HG03025 (cell line): ENCODE measurements at regions not wholly inside any gene's neighbourhood (a gene's known extent, or its start where the extent isn't known, plus 50 kb on each side); places are given as distances from the start of the nearest gene placed in this dataset.
"Not testable (repeated sequence)": the region's sequence is repeated elsewhere in the genome, so short reads cannot be mapped to it uniquely, and the experiment has no call there.

Source experiments
- ATAC-seq: cut with Tn5 transposase; IDR thresholded peaks from one replicate; pipeline ENCODE4 v1.9.1; 2021; ENCODE audit warnings: mild to moderate bottlenecking, moderate library complexity; ENCODE audit not compliant: unreplicated experiment, low FRiP score

DNA sequence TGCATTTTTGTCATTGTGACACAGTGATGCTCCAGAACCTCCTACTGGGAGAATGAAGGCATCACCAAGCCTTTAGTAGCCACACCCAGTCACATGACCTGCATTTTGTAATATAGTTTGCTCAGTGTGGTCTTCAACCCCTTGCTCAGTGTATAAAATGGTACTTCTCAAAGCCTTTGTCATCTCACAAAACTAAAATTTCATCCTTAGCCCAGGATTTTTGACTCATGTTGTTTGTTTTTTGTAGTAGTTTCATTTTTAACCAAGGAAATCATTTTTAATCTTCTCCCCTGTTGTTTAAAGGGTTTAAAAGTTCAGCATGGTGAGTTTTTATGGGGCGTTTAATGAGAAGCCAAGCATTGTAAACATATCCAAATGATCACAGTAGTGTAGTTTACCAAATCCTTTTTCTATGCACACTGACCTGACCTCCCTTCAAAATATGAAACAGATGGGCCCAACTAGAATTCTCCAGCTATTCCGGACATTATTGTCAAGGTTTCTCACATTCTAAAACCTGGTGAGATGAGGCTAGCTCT lies 123.5 kb upstream of the IL12A start:
- no peak for ATAC-seq

DNA sequence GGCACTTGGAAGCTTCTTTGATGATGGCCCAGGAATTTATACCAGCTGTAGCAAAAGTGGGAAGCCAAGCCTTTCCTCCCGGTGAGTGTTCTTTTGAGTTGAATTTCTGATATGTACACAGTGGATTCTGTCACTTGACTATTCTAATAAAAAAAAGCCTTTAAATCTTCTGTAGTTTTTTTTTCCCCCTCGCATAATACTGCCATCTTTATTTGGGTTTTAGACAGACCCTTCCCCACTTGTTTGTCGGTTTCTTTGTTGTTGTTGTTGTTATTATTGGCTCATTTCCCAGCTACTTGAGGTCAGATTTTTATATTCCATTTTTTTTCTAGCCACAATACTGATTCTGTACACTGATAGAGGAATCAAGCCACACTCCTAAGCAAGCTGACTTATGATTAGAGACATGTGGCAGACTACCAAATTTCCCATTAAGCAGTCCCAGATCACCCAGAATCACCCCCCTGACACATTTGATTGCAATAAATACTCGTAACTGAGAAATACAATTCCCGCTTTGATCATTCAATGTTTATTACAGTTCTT lies 122.4 kb upstream of the IL12A start:
- ATAC-seq = no peak

DNA sequence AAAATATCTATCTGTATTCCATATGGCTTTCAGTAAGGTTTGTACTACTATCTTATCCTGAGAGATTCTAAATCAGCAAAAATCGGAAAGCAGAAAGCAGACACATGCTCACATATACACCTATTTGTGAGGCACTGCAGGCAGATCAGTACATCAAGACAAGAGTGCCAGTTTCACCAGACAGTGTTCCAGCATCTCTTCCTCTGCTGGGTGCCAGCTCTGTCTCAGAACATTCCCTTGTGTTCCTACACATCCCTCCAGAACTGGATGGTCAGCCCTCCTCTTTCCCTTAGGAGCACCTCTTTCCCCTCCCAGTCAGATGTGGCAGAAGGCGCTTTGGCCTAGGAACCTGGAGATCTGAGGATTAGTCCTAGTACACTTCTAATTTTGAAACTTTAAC lies 121.3 kb upstream of the IL12A start:
- ATAC-seq = no peak

DNA sequence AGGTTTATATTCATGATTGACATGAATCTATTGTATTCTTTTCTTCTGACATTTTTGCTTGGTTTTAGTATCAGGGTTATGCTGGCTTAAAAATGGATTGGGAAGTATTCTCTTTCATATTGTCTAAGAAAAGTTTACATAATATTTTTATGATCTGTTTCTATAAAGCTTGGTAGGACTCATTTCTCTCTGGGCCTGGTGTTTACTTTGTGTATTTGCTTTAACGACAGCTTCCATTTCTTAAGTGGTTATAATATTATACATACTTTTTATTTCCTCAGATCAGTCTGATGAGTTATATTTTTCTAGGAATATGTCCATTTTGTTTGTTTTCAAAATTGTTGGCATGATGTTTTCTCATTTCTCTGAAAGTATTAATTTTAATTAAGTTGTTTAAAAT lies 117.9 kb upstream of the IL12A start:
- no peak for ATAC-seq

DNA sequence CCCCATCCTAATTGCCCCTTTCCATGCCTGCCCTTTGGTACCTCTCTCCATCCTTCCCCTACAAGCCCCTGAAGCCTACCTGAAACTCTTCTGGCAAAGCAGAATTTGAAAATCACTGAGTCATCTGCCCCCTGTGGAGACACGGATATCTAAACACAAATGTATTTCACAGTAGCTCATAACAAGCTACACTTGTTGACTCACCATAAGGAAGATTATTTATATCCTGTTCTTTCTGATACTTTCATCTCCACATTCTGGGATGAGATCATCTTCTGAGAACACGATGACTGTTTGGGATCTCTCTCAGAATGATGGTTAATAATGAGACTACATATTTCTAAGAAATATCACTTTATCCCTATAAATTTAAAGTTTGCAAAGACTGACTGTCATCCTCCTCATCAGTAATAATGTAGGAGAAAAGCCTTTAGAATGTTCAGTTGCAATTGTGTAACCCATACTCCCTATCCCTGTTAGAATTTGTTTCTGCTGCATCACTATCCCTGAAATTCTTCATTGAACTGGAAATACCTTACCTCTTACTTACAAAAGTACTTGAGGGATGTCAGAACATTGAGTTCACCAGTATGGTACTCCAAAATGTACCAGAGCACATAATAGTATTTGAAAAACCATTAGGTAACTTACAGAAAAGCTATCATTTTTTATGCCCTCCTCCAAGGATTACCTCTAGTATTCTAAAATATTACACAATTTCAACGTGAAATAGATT lies 116.1 kb upstream of the IL12A start:
- no peak for ATAC-seq

DNA sequence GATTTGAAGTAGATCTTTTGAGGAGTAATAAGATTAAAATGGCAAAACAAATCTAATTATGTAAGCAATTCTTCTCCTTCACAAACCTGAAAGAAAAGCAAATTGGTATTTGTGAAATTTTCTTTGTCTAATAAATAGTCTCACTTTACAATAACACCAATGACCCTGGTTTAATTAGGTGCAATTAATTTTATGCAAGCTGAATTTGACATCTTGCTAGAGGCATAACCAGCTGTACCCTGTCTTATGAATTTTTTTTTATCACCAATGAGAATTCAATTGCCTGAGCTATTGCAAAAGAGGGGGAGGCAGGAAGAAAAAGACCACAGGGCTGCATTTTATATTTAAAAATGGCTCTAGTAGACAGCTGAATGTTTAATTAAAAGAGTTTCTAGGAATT lies 113.5 kb upstream of the IL12A start:
- ATAC-seq = no peak

DNA sequence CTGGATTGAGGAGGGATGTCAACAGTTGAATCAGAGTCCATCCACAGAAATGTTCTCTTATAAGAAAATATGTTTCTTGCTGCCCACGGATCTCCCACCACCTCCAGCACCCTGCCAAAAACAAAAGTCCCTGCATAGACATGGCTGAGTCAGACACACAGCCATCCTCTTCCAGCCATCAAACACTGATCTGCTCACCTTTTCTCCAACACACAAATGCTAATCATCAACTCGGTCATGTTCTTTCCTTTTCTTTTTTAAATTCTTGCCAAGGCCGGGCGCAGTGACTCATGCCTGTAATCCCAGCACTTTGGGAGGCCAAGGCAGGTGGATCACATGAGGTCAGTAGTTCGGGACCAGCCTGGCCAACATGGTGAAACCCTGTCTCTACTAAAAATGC lies 110.7 kb upstream of the IL12A start:
- no peak for ATAC-seq

DNA sequence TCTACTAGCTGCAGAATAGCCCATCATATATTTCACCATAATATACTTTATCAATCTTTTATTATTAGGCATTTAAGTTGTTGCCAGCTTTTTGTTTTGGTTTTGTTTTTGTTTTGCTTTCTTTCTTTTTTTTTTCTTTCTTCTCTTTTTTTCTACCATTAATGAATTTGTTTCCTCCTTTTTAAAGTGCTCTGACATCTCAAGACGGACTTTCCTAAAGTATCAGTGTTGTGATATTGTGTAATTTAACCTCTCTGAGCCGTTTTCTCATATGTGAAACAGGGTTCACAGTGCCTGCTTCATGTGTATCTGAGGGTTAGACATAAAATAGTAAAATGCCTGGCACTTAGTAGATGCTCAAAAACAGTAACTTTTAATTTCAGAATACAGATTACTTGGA lies 109.5 kb upstream of the IL12A start:
- ATAC-seq = no peak

DNA sequence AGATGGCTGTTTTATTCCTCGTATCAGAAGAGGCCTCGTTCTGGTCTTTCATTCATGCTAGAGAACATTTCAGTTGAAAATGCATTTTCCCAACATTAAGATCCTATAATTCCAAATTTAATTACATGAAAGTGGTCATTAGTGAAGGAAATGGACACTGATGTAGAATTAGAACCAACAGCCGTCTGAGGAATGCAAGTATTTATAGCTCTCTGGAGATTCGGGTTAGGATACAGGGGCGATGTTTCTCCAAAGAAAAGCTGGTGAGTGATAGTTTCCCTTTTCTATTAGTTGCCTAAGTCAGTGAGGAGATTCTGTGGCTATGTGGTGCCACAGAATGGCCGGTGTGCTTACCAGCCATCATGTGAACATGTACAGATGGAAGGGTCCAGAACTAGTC lies 109.0 kb upstream of the IL12A start:
- ATAC-seq = no peak

DNA sequence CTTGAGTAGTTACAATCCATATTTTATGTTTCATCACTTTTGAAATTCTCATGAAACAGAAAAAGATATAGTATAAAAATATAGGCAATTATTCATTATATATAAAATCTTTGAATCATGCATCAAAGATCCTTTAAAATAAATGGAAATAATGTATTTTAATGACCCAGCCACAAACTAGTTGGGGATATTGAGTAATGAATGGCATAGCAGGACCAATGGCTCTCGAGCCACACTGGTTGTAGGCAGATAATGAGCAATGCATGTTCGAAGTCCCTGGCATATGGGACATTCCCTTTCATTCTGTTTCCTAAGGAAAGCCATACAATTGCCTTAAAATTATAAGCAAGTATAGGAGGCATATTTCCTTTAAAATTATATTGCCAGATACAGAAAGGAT lies 107.4 kb upstream of the IL12A start:
- ATAC-seq = no peak

DNA sequence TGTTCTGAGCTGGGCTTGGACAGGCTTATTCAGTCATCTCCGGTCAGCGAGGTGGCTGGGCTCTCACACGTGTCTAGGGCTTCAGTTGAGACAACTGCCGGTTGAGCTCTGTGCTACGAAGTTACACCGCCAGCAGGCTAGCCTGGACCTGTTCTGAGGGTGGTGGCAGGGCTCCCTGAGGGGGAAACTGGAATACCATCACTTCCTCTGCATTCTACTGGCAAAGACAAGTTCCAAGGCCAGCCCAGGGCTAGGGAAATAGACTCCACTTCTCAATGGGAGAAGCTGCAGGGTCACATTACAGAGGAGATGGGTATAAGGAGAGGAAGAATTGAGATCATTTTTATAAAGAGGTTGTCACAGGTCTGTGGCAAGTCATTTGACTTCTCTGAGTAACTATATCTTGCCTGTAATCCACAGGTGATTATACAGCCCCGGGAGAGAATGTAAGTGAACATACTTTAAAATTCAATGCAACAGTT lies 106.8 kb upstream of the IL12A start:
- no peak for ATAC-seq

DNA sequence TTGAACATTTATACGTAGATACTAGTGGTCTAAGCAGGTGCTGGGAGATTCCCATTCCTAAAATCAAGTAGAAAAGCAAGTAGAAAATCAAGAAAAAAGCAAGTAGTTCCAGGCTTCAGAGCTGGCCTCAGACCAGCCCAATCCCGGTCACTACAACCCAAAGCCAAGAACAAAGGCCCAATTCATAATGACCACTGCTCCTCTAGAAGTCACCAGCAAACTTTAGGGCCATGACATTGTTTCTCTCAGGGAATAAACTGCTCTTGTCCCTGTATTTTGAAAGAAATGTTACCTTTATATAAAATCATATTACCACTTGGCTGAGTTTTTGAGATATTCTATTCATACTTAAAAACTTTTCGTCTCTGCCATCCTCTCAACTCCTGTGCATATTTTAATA lies 106.3 kb upstream of the IL12A start:
- no peak for ATAC-seq

DNA sequence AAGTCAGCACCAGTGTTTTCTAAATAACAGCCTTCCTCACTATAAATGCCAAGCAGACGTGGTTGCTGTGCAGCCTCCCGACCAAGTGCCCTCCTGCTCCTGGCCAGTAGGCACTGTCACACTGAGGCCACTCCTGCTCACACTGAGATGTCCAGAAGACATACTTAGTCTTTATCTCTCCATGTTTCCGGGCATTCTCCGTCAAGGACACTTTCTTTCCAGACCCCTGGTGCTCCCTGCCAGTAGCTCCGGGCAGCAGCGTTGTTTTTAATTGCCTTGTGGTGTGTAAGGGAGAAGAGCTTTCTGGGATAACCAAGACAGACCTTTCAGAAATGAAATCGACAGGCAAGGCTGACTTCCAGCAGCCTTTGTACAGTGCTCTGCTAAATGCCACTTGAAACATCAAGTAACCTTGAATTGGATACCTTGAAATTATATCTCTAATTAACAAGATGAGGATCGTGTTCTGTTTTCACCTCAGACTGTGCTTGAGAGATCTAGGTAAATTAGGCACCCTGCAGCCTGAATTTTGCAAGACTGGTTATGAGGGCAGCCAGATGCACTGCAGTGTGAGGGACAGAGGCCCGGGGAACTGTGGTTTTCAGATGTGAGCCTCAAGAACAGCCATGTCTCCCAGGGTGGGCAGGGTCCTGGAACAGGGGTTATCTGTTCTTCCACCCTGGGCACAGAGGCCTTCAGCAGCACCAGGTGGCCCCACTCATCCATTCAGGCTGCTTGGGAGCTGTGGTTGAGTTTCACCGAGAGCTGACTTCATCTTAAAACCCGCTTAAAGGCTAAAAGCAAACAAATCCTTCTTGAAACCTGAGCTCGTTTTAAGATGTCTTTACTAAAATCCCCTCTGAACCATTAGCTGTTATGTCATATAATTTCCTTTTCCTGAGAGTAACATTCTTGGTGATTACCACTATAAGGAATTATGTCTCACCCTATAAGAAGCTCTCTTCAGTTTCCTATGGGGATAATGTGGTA lies 105.5 kb upstream of the IL12A start:
- no peak for ATAC-seq

DNA sequence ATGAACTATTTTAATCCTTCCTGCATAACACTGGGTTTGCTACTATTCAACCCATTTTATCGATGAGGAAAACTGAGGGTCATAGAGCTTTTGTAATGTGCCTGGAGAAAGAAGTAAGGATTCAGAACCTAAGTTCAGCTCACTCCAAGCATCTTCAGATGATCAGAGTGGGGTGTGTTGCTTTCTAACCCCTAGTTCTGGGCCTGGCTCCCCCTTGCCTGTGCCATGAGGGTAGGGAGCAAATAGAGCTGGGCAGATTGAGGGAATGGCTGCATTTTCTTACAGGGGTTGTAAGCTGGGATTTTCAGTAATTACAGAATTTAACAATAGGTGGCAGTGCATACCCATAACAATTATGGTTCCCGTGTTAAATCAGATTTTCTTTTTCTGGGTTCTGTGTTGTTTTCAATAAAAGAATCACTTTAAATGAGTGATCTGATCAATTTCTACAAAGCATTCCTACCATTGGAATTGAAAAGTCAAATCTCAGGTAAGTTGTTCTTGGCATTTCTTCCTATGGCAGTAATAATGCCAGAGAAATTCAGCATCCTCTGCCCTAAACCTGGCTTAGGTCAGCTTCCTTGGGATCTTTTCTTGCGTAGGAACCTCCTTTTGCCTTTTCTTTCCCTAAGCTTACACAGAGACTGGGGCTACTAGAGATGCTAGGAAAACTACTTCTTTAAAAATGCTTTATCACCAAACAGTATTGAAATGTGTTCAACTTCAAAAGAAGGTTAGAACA lies 103.8 kb upstream of the IL12A start:
- ATAC-seq = no peak

DNA sequence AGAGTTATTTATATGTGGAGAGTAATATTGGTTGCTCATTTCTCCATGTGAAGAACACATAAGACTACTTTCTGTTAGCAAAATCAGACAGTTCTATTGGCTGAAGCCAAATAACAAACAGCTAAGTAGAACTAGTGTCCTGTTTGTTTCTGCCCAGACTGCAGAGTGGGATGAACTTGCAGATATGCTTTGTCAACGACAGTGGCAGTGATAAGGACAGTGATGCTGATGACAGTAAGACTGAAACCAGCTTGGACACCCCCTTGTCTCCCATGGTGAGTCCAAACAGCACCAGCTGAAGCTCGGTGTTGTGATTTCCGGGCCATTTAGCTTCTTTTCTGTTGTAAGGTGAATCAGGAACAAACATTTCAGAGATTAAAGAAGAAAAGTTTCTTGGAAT lies 102.6 kb upstream of the IL12A start:
- ATAC-seq = peak; percentile 62

DNA sequence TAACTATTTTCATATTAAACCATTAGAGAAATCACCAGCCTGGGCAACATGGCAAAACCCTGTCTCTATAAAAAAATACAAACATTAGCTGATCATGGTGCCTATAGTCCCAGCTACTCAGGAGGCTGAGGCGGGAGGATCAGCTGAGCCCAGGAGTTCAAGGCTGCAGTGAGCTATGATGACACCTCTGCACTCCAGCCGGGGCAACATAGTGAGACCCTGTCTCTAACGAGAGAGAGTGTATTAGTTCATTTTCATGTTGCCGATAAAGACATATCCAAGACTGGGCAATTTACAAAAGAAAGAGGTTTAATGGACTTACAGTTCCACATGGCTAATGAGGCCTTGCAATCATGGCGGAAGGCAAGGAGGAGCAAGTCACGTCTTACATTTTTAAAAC lies 102.1 kb upstream of the IL12A start:
- not testable (repeated sequence) for ATAC-seq

DNA sequence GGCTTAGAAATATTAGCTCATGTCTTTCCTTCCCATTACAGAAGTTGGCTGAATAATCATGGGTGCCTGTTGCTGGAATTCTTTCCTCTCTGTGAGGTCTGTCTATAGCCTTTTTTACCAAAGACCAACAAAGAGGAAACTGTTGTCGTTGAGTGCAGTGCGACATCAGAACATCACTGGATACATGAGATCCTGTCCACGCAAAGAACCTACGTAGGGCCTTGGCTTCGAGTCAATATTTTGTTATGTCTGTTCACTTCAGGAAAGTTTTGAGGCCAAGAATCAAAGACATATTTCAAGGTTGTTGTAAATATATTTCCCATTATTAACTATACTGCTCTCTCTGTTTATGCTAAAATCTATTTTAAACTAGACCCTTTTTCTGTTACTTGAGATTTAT lies 101.5 kb upstream of the IL12A start:
- ATAC-seq = no peak

DNA sequence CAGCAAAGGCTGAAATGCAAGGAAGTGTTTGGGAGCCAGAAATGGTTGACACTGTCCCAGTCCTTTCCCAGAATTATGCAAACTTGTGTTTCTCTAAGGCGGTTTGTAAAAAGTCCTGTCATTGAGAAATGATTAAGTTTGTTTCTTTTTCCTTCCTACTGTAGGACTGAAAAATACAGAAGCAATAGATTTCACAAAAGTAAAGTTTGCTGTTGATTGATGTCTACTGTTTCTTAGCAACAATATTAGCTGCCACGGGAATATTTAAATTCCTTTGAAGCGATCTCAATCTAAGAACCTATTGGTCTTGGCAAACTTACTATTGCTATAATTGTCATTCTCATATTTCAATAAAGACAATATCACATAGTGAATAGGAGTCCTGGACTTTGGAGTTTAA lies 100.7 kb upstream of the IL12A start:
- no peak for ATAC-seq

DNA sequence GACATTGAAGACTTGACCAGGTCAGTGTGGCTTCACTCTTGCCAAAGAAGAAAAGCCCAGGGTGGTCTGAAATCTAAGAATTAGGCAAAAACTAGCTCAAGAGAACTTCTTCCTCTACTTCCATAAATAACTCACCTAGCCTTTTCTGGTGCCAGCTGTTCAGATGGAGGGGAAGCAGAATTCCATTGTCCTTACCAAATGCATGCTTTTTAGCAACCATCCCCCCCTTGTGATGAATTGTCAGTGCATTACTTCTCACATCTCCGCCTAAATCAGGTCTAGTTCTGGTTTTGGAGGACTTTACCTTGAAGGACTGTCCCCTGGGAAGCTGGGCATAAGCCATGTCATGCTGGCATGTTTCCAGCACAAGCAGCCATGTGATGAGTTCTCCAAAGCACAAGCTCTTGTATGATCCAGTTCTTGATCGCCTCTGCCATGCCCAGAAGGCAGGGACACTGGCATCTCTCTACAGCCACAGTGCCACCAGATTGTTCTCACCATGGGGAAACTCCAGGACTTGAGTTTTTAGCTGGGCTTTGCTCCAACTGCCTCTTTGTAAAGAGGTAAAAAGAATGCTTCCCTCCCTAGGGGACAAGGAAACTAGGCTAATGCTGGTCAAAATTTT lies 96.4 kb upstream of the IL12A start:
- ATAC-seq = no peak

DNA sequence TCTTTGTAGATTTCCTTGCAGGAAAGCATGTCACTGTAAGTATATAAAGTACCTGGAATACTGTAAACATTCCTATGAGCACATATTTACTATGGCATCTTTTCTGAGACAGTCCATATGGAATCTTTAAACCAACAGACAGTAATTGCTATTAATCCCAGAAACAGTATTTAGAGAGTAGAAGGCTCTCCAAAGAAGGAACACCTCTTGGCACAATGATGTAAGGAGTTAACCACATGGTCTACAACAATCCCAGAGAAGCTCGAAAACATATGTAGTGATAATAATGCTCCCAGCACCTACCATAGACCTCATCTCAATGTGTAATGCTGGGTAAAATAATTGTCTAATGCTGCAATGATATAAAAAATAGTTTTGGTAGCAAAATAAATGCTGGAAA lies 95.8 kb upstream of the IL12A start:
- no peak for ATAC-seq
